NCI-H187 treated with DMSO at 0.1 percent for 48 hours (cell line): ENCODE measurements at regions not wholly inside any gene's neighbourhood (a gene's known extent, or its start where the extent isn't known, plus 50 kb on each side); places are given as distances from the start of the nearest gene placed in this dataset.
A peak's percentile ranks its signal among the peaks of the same experiment; 100 is the strongest.
"Not testable (repeated sequence)": the region's sequence is repeated elsewhere in the genome, so short reads cannot be mapped to it uniquely, and the experiment has no call there.

Experiments
- DNase-seq: peaks from one replicate; lab custom pipeline; 2025; lab: John Stamatoyannopoulos, UW

DNA sequence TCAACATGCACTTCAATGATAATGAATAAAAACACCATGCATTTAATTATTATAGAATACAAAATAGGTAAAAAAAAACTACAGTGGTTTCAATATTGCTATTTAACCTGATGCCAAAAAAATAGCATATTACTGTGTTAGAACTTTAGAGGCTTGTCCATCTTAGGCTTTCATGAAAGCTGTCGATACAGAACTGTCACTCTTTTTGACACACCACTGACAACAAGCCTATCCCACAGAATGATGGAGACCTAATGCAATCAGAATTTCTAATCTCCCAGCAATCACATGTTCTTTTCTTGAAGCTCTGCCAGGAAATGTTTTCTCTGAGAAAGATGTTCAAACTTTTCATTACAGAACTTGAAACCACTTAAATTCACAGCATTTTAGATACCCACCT is 490.3 kb upstream of the EPHA6 start:
- no peak for DNase-seq

DNA sequence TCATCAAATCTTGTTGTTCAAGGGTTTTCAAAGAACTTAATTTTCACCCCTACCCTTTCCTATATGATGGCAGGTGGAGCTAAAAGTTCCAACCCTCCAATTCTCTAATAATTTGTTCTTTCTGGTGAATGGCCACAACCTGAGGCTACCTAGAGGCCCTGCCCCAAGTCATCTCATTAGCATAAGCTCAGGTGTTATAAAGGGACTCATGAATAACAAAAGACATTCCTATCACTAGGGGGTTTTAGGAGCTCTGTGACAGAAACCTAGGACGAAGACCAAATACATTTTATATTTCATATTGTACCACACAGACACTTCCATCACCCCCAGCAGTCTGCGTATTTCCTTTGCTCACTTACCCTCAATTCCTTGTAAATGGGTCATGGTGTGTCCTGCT is 483.6 kb upstream of the EPHA6 start:
- DNase-seq: no peak

DNA sequence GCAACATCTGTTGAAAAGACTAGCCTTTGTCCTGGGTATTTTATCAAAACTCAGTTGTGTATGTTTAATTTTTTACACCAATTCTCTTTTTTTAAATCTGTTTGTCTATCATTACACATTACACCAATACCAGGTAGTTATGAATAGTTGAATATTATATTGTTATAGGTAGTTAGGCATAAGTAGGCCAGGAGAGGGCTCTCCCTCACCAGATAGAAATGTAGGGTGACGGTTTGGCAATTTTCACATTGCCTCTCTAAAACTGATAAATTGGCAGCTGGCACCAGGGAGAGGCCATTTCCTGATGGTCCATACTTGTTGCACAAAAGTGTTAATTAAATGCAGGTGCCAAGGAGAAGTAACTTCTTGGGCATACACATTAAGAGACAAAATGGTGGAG is 483.1 kb upstream of the EPHA6 start:
- DNase-seq: no peak

DNA sequence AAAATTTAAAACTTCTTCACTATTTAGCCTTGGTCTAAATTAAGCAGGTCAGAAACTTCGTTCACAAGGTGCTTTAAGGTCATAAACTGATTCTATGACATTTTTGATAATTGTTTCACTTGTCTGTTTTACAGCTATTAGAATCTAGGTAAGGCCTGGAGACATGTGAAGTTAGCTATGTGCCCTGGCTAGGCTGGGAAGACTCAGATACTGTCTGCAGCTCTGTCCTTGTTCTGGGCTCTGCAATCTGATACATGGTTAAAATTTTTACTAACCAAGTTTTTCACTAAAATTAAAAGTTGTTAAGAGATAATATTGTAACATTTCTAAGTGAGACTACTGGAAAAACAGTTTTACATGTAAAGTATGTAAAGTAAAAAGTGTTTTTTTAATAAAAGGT is 479.6 kb upstream of the EPHA6 start:
- DNase-seq: no peak

DNA sequence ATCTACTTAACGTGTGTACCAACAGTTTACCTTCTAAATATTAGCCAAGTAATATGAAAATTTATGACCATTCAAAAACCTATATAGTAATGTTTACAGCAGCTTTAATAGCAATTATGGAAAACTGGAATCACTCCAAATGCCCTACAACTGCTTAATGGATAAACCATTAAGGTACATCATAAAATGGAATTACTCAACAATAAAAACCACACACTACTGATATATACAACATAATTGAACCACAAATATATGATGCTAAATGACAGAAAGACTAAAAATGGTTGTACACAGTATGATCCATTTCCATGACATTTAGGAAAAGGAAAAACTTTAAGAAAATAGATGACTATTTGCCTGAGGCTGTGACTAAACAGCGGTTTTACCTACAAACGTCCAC is 467.1 kb upstream of the EPHA6 start:
- no peak for DNase-seq

DNA sequence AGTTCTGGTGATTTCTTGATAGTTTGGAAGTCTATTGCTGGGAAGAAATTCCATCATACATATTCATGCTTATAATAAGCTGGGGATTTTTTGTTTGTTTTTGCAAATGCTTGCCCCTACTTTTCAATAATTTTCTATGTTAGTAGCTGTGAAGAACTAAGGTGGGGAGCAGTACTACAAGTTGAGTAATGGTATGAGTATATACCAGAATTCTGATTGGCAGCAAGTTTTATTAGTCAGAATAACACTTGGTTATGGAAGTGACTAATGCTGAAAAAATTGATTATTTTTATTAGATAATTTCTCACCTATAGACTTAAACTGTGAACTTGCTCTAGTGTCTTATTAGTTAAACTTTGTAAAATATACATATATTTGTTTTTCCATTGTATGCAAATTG is 462.8 kb upstream of the EPHA6 start:
- not testable (repeated sequence) for DNase-seq

DNA sequence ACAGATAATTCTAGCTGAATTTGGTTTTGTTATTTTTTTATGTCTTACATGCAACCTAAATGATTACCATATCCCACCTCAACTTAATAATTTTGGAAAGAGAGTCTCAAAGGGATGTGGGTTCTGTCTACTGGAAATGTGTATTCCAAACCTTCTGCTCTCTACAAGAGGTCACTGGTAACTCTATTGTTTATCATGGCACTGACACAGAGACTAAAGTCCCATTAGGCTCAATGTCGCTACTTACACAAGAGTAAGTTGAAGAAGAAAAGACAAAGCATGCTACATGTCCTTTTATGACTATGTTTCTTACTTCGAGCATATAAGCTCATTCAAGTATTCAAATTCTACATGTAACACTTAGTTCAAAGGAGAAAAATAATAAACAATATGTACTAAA is 460.3 kb upstream of the EPHA6 start:
- DNase-seq: no peak

DNA sequence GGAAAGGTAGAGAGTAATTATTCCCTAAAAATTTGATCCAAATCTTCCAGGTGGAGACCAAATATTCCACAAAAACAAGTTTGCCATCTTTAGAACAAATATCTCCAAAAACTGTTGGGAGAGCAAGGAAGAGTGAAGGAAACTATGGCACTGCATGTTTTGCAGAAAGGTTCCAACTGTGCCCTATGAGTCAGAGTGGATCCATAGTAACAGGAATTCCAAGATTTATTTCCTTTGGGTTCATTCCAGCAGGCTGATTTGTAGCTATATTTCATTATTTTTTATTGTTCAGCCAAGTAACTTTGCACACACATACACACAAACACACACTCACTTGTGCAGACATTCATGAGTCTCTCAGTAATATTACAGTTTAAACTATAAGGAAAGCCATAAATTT is 459.7 kb upstream of the EPHA6 start:
- DNase-seq: no peak

DNA sequence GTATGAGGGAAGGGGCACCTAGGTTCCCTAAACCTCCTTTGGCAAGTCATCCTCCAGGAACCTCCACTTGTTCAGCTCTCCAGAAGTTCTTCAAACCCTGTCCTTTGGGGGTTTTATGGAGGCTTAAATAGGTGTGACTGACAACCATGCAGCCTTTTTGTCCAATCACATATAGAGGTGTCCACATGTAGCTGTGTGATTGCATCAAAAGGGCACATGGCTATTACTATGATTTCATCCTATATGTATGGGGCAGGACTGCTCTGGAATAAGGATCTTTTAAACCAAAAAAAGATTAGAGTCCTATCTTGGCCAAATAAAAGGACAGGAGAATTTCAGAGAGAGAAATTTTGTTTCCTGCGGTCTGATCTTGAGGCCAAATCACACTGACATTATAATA is 453.2 kb upstream of the EPHA6 start:
- no peak for DNase-seq

DNA sequence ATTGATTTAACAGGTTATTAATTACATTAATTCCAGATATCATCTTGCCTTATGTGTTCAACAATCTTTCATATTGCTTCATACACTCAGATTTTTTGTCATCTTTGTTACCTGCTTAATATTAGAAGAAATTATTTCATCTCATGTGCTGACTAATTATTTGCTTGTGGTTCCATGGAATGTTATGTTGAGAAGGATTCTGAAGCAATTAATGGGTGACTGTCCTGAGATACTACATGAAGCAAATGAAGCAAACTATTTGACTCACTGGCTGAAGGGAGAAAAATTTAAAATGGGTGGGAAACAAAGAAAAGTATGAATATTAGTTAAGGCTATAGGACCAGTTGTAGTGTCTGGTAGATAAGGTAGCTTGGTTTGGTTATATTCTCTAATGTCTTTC is 443.8 kb upstream of the EPHA6 start:
- DNase-seq: no peak

DNA sequence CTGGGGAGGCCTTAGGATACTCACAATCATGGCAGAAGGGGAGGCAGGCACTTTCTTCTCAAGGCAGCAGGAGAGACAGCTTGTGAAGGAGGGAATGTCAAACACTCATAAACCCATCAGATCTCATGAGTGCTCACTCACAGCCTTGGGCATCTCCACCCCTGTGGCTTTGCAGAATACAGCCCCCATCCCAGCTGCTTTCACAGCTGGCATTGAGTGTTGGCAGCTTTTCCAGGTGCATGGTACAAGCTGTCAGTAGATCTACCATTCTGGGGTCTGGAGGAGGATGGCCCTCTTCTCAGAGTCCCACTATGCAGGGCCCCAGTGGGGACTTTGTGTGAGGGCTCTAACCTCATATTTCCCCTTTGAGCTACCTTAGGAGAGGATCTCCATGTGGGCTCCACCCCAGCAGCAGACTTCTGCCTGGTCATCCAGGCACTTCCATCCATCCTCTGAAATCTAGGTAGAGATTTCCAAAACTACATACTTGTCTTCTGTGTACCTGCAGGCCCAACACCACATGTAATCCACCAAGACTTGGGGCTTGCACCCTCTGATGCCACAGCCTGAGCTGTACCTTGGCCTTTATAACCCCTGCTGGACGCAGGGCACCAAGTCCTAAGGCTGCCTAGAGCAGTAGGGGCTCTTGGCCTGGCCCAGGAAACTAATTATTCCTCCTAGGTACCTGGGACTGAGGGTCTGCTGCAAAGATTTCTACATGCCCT is 404.2 kb upstream of the EPHA6 start:
- no peak for DNase-seq

DNA sequence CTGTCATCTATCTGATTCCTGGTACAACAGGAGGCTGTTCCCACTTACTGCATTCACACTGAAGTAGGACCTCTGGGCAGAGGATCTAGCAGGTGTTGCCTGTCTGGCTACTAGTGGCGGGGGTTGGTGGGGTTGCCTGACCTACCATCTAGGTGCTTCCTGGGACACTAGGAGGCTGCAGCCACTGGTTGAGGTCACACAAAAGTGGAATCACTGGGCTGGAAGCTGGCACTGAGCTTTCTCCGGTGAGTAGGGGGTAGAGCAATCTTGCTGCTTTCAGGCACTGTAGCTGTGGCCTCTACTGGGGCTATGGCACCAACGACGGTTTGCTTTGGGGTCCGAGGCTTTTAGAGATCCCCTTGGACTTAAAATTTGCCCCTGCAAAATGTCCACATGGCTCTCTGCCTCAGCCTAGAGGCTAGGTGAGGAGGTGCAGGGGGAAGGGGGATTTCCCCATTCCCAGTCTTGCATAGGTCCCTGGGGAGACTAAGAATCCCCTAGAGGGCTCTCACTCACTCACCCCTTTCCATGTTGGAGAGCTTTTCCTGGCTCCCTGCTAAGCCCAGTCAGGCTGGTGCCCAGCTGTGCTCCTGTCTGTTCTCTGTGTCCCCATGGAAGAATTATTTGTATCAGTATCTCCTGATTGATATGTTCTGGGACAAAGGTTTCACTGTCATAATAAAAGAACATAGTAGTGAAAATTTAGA is 397.7 kb upstream of the EPHA6 start:
- no peak for DNase-seq

DNA sequence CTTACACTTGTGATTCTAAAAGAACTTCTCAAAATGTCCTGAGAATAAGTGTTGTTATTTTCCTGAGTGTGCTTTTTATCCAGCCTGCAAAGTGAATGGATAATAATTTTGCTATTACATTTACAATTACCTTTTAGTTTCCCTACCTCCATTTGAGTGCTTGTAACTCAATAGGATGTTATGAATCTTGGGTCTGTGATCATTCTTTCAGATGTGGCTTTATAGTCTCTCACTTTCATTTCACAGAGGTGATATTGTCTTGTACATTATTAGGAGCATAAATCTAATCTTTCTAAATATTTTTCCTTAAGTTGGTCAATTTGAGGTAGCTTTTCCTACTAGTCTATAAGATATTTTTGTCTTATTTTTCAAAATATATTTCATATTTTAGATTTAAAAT is 386.3 kb upstream of the EPHA6 start:
- DNase-seq: no peak

DNA sequence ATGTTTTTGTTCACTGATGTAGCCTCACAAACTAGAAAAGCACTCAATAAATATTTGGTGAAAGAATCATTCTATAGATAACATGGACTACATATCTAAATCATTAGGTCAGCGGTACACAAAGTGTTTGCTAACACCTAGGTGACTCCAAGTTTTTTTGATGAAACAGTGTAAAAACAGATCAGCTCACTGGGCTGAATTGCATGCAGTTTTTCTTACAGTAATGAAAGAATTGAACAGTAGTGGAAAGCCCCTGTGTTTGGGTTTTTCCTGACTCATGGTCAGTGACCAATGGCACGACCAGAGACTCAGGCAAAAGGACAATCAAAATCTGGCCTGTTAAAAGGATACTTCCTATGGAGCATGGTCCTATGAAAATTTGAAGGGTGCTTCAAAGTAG is 384.3 kb upstream of the EPHA6 start:
- no peak for DNase-seq

DNA sequence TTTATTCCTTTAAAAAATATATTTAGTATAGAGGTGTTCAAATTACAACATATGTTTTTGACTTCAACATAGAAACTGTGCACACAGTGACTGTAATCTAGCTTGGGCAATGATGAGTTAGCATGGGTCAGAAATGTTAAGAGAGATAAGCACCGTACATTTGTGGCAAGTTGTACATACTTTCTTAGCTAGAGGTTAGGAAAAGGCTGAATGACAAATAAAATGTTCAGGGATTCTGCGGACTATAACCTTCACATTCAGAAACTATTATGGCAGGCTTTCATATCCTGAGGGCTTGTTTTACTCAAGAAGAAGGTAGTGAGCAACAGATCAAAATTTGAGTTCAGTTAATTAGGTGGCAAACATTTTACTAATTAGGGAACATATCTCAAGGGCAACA is 379.7 kb upstream of the EPHA6 start:
- DNase-seq: no peak

DNA sequence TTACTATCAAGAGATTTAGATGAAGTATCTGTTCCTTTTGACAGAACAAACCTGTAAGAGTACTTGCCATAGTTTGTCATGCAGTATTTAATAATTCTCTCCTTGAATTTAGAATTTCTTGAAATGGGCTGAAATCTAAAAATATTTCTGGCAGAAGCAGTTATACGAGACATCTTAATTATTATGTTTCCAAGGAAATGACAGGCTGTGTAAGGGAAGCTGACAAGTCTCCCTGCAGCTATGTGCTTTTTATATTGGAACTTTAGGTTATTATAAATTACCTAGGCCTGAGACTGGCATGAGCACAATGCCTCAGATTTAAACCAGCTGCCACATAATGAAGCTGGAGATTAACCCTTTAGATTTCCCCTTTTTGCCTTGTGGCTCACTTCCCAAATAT is 365.0 kb upstream of the EPHA6 start:
- no peak for DNase-seq

DNA sequence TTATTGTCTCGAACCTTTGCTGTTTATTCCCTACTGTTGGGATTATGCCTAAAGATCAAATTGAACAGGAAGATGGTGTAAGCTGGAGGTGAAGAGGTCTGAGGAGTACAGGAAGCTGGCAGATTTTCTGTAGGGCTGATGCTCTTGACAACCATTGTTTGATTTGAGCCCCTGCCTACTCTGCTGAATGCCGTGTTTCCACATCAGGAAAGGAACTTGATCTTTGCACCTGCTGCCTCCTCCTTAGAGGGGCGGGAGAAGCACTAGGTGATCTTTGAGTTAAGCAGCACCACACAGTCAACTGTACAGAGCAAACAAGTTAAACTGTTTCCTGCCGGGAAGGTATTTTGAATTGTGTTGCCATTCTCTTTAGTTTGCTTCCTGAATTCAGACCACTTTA is 364.6 kb upstream of the EPHA6 start:
- DNase-seq: peak; percentile 57

DNA sequence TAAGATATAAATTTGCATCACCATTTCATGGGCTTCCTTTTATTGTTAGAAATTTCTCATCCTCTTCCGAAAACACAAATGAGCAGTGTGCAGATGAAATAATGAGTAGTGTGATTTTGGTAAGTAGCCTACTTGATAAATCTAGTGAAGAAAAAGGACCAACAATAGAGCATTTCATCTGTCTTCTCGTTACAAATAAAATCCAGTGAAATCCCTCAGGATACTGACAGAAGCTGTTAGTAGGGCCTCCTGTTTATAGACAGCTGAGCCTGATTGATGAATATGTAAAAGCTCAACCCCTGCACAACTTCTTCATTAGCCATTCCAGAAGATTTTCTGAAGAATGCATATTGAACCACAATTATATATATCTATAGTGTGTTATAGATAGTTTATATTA is 363.7 kb upstream of the EPHA6 start:
- no peak for DNase-seq

DNA sequence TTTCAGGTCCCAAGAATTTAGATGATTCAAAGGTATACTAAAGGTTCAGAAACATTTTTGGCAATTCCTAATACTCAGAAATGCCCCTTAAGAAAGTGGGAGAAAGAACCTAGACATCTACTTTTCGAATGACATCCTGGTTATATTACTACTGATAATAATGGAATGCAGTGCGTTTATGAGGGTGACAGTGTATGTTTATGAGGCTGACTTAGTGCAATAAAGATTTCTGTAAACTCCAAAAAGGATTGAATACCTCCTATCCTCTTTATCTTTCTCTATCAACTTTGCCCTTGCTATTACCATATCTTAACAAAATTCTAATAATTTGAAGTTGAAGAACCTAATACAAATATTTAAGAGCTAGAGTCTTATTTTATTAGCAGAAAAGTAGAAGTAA is 348.9 kb upstream of the EPHA6 start:
- no peak for DNase-seq

DNA sequence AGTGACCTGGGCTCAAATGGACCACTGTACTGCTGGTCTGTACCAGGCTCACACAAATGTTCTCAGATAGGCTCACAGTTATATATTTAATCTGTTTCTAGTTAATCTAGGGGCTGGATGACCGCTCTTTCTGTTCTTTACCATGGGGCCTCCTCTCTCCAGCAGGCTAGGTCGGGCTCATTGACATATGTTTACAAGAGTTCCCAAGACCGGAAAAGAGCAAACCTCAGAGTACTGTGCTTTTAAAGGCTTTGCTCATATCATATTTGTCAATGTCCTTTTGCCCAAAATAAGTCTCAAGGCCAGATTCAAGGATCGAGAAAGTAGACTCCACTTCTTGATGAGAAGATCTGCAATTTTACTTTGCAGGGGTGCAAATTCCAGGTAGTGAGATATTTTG is 348.0 kb upstream of the EPHA6 start:
- DNase-seq: no peak

DNA sequence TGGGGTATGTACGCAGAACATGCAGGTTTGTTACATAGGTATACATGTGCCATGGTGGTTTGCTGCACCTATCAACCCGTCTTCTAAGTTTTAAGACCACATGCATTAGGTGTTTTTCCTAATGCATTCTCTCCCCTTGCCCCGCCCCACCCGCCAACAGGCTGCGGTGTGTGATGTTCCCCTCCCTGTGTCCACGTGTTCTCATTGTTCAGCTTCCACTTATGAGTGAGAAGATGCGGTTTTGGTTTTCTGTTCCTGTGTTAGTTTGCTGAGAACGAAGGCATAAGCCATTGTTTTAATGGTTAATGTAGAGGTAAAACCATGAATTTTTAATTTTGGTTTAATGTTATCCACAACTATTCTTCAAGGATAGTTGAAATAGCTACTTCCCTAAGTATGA is 346.8 kb upstream of the EPHA6 start:
- no peak for DNase-seq

DNA sequence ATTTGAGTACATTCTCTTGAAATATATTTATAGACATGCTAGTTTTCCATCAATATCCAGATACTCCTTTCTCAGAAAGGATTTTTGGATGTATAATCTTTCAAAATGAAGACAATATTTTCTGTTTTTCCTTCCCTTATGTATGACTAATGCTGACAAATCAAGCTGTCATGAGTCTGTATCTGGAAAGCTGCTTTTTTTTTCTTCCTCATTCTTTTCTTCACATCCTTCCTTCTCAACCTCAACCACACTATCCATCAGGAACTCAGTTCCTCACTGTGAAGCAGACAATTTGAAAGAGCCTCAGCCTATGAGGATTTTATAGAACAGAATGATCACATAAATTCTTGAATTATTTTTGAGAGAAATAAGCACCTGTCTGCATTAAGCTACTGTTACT is 335.9 kb upstream of the EPHA6 start:
- DNase-seq: no peak

DNA sequence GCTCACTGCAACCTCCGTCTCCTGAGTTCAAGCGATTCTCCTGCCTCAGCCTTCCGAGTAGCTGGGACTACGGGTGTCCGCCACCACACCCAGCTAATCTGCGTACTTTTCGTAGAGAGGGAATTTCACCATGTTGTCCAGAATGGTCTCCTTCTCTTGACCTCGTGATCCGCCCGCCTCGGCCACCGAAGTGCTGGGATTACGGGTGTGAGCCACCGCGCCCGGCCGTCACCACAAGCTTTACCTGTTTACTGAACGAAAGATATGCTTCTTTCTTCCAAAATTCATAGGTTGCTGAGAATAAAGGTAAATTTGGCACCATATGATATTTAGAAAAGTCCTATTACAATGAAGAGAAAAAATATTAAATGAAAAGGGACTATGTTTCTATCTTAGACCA is 333.5 kb upstream of the EPHA6 start:
- DNase-seq: no peak

DNA sequence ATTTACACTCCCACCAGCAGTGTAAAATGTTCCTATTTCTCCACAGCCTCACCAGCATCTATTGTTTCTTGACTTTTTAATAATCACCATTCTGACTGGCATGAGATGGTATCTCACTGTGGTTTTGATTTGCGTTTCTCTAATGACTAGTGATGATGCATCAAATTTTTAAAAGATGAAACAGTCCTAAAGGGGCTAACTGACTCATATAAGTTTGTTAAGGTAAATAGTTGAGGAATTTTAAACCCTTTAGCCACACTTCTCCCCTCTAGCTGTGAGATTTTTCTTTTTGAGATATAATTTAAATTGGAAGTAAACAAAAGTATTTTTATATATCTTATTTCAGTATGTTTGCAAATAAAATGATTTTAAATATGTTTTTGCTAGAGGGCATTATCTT is 331.2 kb upstream of the EPHA6 start:
- DNase-seq: not testable (repeated sequence)
